WTC11 (cell line): ENCODE measurements at regions not wholly inside any gene's neighbourhood (a gene's known extent, or its start where the extent isn't known, plus 50 kb on each side); places are given as distances from the start of the nearest gene placed in this dataset.
"Not testable (repeated sequence)": the region's sequence is repeated elsewhere in the genome, so short reads cannot be mapped to it uniquely, and the experiment has no call there.

Source experiments
- ATAC-seq: fragments of 200-7000 bp; cut with Tn5 transposase; 2 replicates; pipeline ENCODE4 v1.10.0; 2021; ENCODE audit warnings: mild to moderate bottlenecking, moderate library complexity
- CTCF ChIA-PET: fragments of 300-600 bp; sonication (Branson Sonifier 250); formaldehyde crosslinking; loops from one replicate; lab custom pipeline; 2021; ENCODE audit warnings: antibody characterized with exemption; lab: Charles Lee
- POLR2A ChIA-PET: fragments of 350-600 bp; sonication (Branson Sonifier 250); formaldehyde crosslinking; loops from one replicate; lab custom pipeline; 2021; ENCODE audit warnings: antibody characterized with exemption; lab: Charles Lee
- DNase-seq: peaks from one replicate; pipeline ENCODE4 v3.0.0; 2021; ENCODE audit warnings: low spot score
- H3K27ac Mint-ChIP-seq: 2 replicates; pipeline ENCODE4 v1.8.0; 2021; ENCODE audit warnings: mixed read lengths
- H3K27me3 Mint-ChIP-seq: 2 replicates; pipeline ENCODE4 v1.8.0; 2021; ENCODE audit warnings: low read depth, mild to moderate bottlenecking, moderate library complexity, mixed read lengths
- H3K36me3 Mint-ChIP-seq: 2 replicates; pipeline ENCODE4 v1.8.0; 2021; ENCODE audit warnings: mixed read lengths
- H3K4me1 Mint-ChIP-seq: 2 replicates; pipeline ENCODE4 v1.8.0; 2022; ENCODE audit warnings: mixed read lengths
- H3K4me3 Mint-ChIP-seq: 2 replicates; pipeline ENCODE4 v1.8.0; 2021; ENCODE audit warnings: mild to moderate bottlenecking, moderate library complexity, mixed read lengths
- H3K9me3 Mint-ChIP-seq: 2 replicates; pipeline ENCODE4 v1.8.0; 2021; ENCODE audit warnings: mixed read lengths
- ATF2 ChIP-seq: sonication (generic); formaldehyde crosslinking; IDR thresholded peaks from 2 replicates; pipeline ENCODE4 v1.8.1; 2022; ENCODE audit warnings: low read depth, missing genetic modification reagents, borderline replicate concordance
- ATF6 ChIP-seq: sonication (generic); formaldehyde crosslinking; IDR thresholded peaks from 2 replicates; pipeline ENCODE4 v1.8.1; 2023; ENCODE audit warnings: mild to moderate bottlenecking, missing genetic modification reagents
- CDX4 ChIP-seq: fragments of 250-450 bp; sonication (Bioruptor Pico); IDR thresholded peaks from 2 replicates; pipeline ENCODE4 v1.9.0; 2021; ENCODE audit warnings: moderate library complexity, mild to moderate bottlenecking, inconsistent platforms, borderline replicate concordance
- CREB1 ChIP-seq: sonication (generic); formaldehyde crosslinking; IDR thresholded peaks from 2 replicates; pipeline ENCODE4 v1.8.0; 2023; ENCODE audit warnings: mild to moderate bottlenecking, missing genetic modification reagents
- CREM ChIP-seq: sonication (generic); formaldehyde crosslinking; IDR thresholded peaks from 2 replicates; pipeline ENCODE4 v1.8.1; 2022; ENCODE audit warnings: mild to moderate bottlenecking, missing genetic modification reagents, moderate library complexity
- ELF4 ChIP-seq: sonication (generic); formaldehyde crosslinking; IDR thresholded peaks from 2 replicates; pipeline ENCODE4 v1.8.1; 2022; ENCODE audit warnings: low read depth, mild to moderate bottlenecking, moderate library complexity, missing genetic modification reagents
- GABPB1 ChIP-seq: sonication (generic); formaldehyde crosslinking; IDR thresholded peaks from 2 replicates; pipeline ENCODE4 v1.8.1; 2023; ENCODE audit warnings: mild to moderate bottlenecking, missing genetic modification reagents
- HMGA2 ChIP-seq: fragments of 250-450 bp; sonication (Bioruptor Pico); IDR thresholded peaks from 2 replicates; pipeline ENCODE4 v1.4.0; 2021; ENCODE audit warnings: mild to moderate bottlenecking, moderate library complexity
- NFE2L1 ChIP-seq: sonication (generic); formaldehyde crosslinking; IDR thresholded peaks from 2 replicates; pipeline ENCODE4 v1.8.1; 2023; ENCODE audit warnings: missing genetic modification reagents
- NR2C2 ChIP-seq: sonication (generic); formaldehyde crosslinking; IDR thresholded peaks from 2 replicates; pipeline ENCODE4 v1.8.0; 2022; ENCODE audit warnings: mild to moderate bottlenecking, missing genetic modification reagents
- NR3C1 ChIP-seq: sonication (generic); formaldehyde crosslinking; conservative IDR thresholded peaks from 2 replicates; pipeline ENCODE4 v1.8.1; 2023; ENCODE audit warnings: low read depth, mild to moderate bottlenecking, missing genetic modification reagents
- PREB ChIP-seq: sonication (generic); formaldehyde crosslinking; IDR thresholded peaks from 2 replicates; pipeline ENCODE4 v1.8.1; 2022; ENCODE audit warnings: mild to moderate bottlenecking, missing genetic modification reagents, moderate library complexity, borderline replicate concordance
- SMAD3 ChIP-seq: sonication (generic); formaldehyde crosslinking; IDR thresholded peaks from 2 replicates; pipeline ENCODE4 v1.8.0; 2022; ENCODE audit warnings: missing genetic modification reagents, mild to moderate bottlenecking, borderline replicate concordance
- TCF7 ChIP-seq: sonication (generic); formaldehyde crosslinking; IDR thresholded peaks from 2 replicates; pipeline ENCODE4 v1.8.0; 2022; ENCODE audit warnings: mild to moderate bottlenecking, low read depth, missing genetic modification reagents, moderate library complexity
- TEAD4 ChIP-seq: sonication (generic); formaldehyde crosslinking; IDR thresholded peaks from 2 replicates; pipeline ENCODE4 v1.8.0; 2022; ENCODE audit warnings: mild to moderate bottlenecking, missing genetic modification reagents
- ZNF121 ChIP-seq: sonication (generic); formaldehyde crosslinking; IDR thresholded peaks from 2 replicates; pipeline ENCODE4 v1.8.0; 2023; ENCODE audit warnings: missing genetic modification reagents
- ZNF219 ChIP-seq: sonication (generic); formaldehyde crosslinking; IDR thresholded peaks from 2 replicates; pipeline ENCODE4 v1.8.0; 2023; ENCODE audit warnings: missing genetic modification reagents, mild to moderate bottlenecking, borderline replicate concordance
- TF ChIP-seq, protein P1 (sequence below): fragments of 250-450 bp; sonication (Bioruptor Pico); IDR thresholded peaks from 2 replicates; pipeline ENCODE4 v1.9.0; 2021; ENCODE audit warnings: mild to moderate bottlenecking, borderline replicate concordance
- TF ChIP-seq, protein P2 (sequence below): sonication (generic); formaldehyde crosslinking; IDR thresholded peaks from 2 replicates; pipeline ENCODE4 v1.8.1; 2022; ENCODE audit warnings: low read depth, mild to moderate bottlenecking, moderate library complexity, missing genetic modification reagents, borderline replicate concordance
- TF ChIP-seq, protein P3 (sequence below): fragments of 250-450 bp; sonication (Bioruptor Pico); IDR thresholded peaks from 2 replicates; pipeline ENCODE4 v1.8.0; 2021; ENCODE audit warnings: mild to moderate bottlenecking
- TF ChIP-seq, protein P4 (sequence below): sonication (generic); formaldehyde crosslinking; IDR thresholded peaks from 2 replicates; pipeline ENCODE4 v1.8.0; 2023; ENCODE audit warnings: missing genetic modification reagents

- TF ChIP-seq ATF6 (CRISPR knock-in tag) (no peak), HMGA2 (CRISPR knock-in tag) (no peak), NR3C1 (no peak)
- TF ChIP-seq, all 79 proteins: peak for 0
Observed at GRCh38 chr5:89662499-89662898, 747.1 kb downstream of the CETN3 start (continued).

- POLR2A ChIA-PET: no interaction called here
Observed at GRCh38 chr5:89638871-89639270, 755.9 kb upstream of the MEF2C start.

DNA sequence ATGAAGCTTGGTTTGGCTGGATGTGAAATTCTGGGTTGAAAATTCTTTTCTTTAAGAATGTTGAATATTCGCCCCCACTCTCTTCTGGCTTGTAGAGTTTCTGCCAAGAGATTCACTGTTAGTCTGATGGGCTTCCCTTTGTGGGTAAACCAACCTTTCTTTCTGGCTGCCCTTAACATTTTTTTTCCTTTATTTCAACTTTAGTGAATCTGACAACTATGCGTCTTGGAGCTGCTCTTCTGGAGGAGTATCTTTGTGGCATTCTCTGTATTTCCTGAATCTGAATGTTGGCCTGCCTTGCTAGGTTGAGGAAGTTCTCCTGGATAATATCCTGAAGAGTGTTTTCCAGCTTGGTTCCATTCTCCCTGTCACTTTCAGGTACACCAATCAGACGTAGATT, 751.2 kb upstream of the MEF2C start:
- H3K4me3 Mint-ChIP-seq, POLR2A ChIA-PET, ATAC-seq, CTCF ChIA-PET, H3K27ac Mint-ChIP-seq, DNase-seq, H3K4me1 Mint-ChIP-seq, H3K27me3 Mint-ChIP-seq: not testable (repeated sequence)
- peaks cover 33% of the 10 kb centered on the region for H3K36me3 Mint-ChIP-seq
- peaks cover 60% of the 10 kb centered on the region for H3K9me3 Mint-ChIP-seq

More at GRCh38 chr5:89638871-89639270, 755.9 kb upstream of the MEF2C start:
- Mint-ChIP-seq H3K27me3 (peaks cover 3% of the 10 kb centered on the region; the same call in 1 of the 2 replicates), H3K36me3 (peaks cover 17% of the 10 kb centered on the region), H3K27ac (no peak overlapping the region), H3K4me3 (no peak overlapping the region), H3K9me3 (peaks cover 35% of the 10 kb centered on the region), H3K4me1 (no peaks in the 10 kb centered on the region)
- ATAC-seq: no peak
- TF ChIP-seq TCF7 (CRISPR knock-in tag): no peak
- no peak for TF ChIP-seq SMAD3 (CRISPR knock-in tag)
- TF ChIP-seq ELF4 (CRISPR knock-in tag): no peak
- no peak for TF ChIP-seq ZNF121 (CRISPR knock-in tag)
- TF ChIP-seq, protein P1, sequence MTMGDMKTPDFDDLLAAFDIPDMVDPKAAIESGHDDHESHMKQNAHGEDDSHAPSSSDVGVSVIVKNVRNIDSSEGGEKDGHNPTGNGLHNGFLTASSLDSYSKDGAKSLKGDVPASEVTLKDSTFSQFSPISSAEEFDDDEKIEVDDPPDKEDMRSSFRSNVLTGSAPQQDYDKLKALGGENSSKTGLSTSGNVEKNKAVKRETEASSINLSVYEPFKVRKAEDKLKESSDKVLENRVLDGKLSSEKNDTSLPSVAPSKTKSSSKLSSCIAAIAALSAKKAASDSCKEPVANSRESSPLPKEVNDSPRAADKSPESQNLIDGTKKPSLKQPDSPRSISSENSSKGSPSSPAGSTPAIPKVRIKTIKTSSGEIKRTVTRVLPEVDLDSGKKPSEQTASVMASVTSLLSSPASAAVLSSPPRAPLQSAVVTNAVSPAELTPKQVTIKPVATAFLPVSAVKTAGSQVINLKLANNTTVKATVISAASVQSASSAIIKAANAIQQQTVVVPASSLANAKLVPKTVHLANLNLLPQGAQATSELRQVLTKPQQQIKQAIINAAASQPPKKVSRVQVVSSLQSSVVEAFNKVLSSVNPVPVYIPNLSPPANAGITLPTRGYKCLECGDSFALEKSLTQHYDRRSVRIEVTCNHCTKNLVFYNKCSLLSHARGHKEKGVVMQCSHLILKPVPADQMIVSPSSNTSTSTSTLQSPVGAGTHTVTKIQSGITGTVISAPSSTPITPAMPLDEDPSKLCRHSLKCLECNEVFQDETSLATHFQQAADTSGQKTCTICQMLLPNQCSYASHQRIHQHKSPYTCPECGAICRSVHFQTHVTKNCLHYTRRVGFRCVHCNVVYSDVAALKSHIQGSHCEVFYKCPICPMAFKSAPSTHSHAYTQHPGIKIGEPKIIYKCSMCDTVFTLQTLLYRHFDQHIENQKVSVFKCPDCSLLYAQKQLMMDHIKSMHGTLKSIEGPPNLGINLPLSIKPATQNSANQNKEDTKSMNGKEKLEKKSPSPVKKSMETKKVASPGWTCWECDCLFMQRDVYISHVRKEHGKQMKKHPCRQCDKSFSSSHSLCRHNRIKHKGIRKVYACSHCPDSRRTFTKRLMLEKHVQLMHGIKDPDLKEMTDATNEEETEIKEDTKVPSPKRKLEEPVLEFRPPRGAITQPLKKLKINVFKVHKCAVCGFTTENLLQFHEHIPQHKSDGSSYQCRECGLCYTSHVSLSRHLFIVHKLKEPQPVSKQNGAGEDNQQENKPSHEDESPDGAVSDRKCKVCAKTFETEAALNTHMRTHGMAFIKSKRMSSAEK (CRISPR knock-in tag): no peak
- TF ChIP-seq GABPB1 (CRISPR knock-in tag): no peak
- TF ChIP-seq TEAD4 (CRISPR knock-in tag): no peak
- no peak for TF ChIP-seq NR2C2 (CRISPR knock-in tag)
- TF ChIP-seq, protein P2, sequence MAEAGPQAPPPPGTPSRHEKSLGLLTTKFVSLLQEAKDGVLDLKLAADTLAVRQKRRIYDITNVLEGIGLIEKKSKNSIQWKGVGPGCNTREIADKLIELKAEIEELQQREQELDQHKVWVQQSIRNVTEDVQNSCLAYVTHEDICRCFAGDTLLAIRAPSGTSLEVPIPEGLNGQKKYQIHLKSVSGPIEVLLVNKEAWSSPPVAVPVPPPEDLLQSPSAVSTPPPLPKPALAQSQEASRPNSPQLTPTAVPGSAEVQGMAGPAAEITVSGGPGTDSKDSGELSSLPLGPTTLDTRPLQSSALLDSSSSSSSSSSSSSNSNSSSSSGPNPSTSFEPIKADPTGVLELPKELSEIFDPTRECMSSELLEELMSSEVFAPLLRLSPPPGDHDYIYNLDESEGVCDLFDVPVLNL: no peak
- no peak for TF ChIP-seq CDX4 (CRISPR knock-in tag)
- no peak for TF ChIP-seq CREB1 (CRISPR knock-in tag)
- TF ChIP-seq PREB (CRISPR knock-in tag): no peak
- TF ChIP-seq, protein P3, sequence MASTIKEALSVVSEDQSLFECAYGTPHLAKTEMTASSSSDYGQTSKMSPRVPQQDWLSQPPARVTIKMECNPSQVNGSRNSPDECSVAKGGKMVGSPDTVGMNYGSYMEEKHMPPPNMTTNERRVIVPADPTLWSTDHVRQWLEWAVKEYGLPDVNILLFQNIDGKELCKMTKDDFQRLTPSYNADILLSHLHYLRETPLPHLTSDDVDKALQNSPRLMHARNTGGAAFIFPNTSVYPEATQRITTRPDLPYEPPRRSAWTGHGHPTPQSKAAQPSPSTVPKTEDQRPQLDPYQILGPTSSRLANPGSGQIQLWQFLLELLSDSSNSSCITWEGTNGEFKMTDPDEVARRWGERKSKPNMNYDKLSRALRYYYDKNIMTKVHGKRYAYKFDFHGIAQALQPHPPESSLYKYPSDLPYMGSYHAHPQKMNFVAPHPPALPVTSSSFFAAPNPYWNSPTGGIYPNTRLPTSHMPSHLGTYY (CRISPR knock-in tag): no peak
- TF ChIP-seq, protein P4, sequence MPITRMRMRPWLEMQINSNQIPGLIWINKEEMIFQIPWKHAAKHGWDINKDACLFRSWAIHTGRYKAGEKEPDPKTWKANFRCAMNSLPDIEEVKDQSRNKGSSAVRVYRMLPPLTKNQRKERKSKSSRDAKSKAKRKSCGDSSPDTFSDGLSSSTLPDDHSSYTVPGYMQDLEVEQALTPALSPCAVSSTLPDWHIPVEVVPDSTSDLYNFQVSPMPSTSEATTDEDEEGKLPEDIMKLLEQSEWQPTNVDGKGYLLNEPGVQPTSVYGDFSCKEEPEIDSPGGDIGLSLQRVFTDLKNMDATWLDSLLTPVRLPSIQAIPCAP (CRISPR knock-in tag): no peak
- TF ChIP-seq ZNF219: no peak
- no peak for TF ChIP-seq ATF2
- TF ChIP-seq CREM: no peak
- no peak for TF ChIP-seq NFE2L1 (CRISPR knock-in tag)
- DNase-seq: no peak
- CTCF ChIA-PET: no interaction called here
